ENCODE measurements at regions not wholly inside any gene's neighbourhood (a gene's known extent, or its start where the extent isn't known, plus 50 kb on each side); places are given as distances from the start of the nearest gene placed in this dataset.

DNA sequence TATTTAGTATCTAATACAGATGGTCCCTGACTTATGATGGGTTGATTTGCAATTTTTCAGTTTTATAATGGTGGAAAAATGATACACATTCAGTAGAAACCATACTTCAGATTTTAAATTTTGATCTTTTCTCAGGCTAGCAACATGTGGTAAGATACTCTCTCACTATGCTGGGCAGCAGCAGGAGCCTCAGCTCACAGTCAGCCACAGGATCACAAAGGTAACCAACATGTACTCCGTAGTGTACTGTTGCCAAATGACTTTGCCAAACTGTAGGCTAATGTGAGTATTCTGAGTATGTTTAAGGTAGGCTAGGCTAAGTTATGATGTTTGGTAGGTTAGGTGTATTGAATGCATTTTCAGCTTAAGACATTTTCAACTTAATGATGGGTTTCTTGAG is 498.6 kb upstream of the DPPA4 start:
- TF ChIP-seq, protein P1, sequence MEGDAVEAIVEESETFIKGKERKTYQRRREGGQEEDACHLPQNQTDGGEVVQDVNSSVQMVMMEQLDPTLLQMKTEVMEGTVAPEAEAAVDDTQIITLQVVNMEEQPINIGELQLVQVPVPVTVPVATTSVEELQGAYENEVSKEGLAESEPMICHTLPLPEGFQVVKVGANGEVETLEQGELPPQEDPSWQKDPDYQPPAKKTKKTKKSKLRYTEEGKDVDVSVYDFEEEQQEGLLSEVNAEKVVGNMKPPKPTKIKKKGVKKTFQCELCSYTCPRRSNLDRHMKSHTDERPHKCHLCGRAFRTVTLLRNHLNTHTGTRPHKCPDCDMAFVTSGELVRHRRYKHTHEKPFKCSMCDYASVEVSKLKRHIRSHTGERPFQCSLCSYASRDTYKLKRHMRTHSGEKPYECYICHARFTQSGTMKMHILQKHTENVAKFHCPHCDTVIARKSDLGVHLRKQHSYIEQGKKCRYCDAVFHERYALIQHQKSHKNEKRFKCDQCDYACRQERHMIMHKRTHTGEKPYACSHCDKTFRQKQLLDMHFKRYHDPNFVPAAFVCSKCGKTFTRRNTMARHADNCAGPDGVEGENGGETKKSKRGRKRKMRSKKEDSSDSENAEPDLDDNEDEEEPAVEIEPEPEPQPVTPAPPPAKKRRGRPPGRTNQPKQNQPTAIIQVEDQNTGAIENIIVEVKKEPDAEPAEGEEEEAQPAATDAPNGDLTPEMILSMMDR (IDR thresholded peaks at IDR 0.05): no peak
- no peak for TF ChIP-seq POLR2A (IDR thresholded peaks at IDR 0.05)
